ENCODE measurements at regions not wholly inside any gene's neighbourhood (a gene's known extent, or its start where the extent isn't known, plus 50 kb on each side); places are given as distances from the start of the nearest gene placed in this dataset.

DNA sequence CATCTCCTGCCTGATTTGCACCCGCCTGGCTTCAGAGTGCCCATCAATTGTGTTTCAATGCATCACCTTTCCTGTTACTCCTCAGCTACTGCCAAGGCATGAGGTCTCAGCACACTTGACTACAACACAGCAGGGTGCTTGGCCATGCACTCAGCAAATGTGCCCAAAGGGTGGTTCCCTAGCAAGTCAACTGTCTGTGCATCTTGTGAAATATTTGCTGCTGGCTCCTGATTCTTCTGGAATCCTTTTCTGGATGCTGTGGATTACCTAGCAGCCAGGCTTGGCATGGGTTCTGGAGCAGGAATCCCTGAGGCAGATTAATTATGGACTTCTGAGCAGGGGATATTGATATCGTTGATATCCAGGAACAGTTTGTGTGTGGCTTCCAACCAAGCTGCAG, 662.6 kb upstream of the MGMT start:
- Histone ChIP-seq H3K79me2 (ENCODE audit: control insufficient read depth, insufficient read depth, low read length) (no peaks in the 10 kb centered on the region), H3K9me3 (replicated peaks; ENCODE audit: control insufficient read depth, insufficient read depth, low read depth, low read length) (no peaks in the 10 kb centered on the region), H3K27me3 (ENCODE audit: control insufficient read depth in 2 of 2, insufficient read depth in 2 of 2, low read length in 2 of 2) (peaks cover 0 to 4% of the 10 kb centered on the region in 2 experiments; a peak in 2 of 5 replicates), H4K20me1 (replicated peaks; ENCODE audit: control insufficient read depth, insufficient read depth, low read length) (no peaks in the 10 kb centered on the region), H3K4me1 (replicated peaks in 1 of 2; ENCODE audit: control insufficient read depth in 2 of 2, insufficient read depth in 2 of 2, low read length in 2 of 2) (no peaks in the 10 kb centered on the region), H3K9ac (ENCODE audit: insufficient read depth in 1 of 2, low read depth in 2 of 2, low read length in 2 of 2) (no peak overlapping the region), H3K27ac (ENCODE audit: extremely low read depth, low read depth, low read length) (no peak overlapping the region), H2AFZ (ENCODE audit: low read depth, low read length) (no peak overlapping the region), H3K4me3 (no peak overlapping the region), H3K36me3 (ENCODE audit: control insufficient read depth, insufficient read depth, low read length) (no peaks in the 10 kb centered on the region), H3K9me1 (ENCODE audit: control insufficient read depth, insufficient read depth, low read length) (no peaks in the 10 kb centered on the region), H3K4me2 (ENCODE audit: insufficient read depth, low read length) (no peak overlapping the region)
- in situ Hi-C loops (cut with MboI): no loop called here
- intact Hi-C loops (cut with micrococcal nuclease): no loop called here
- no TSS peak for BruUV-seq (replicated peaks)
- TF ChIP-seq ZNF121 (CRISPR knock-in tag; conservative IDR thresholded peaks at IDR 0.05) (no peak), NFIC (IDR thresholded peaks at IDR 0.05) (no peak), ZNF347 (CRISPR knock-in tag; IDR thresholded peaks at IDR 0.05; ENCODE audit: low read depth) (no peak), YBX1 (IDR thresholded peaks at IDR 0.05) (no peak)
- ATAC-seq (no peak), DNase-seq (ENCODE audit: extremely low read depth in 1 of 4, low spot score in 3 of 4) (no peak), FAIRE-seq (no peak)
- 0% methylated on average over 2 of the region's 2 CpGs for WGBS (ENCODE audit: insufficient coverage, low coverage, missing lambda C conversion rate)
- ChIA-PET POLR2A (no interaction called here), CTCF (ENCODE audit: low intra/inter-chr PET ratio) (no interaction called here)

DNA sequence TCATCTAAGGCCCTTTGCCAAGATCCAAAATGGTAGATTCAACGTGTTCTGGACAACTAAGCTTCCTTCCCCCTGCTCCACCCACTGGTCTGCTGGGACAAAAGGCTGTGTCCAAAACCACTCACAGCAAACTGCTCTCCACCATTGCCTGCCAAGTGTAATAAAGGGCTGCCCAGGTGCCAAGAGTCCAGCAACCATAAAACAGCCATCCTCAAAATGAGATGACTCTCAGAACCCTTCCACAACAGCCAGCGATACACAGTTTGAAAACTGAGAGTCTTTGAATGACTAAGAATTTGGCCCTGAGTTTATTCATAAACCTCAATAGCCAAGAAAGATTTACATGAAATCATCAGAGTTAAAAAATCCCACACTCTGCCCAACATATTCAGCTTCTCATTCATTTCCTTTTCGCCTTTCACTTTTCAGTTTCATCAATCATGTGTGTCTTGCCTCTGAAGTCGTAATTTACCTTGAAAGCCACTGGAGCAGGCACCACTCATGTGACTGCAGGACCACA, 658.1 kb upstream of the MGMT start:
- Histone ChIP-seq H3K4me3 (no peak overlapping the region), H4K20me1 (replicated peaks; ENCODE audit: control insufficient read depth, insufficient read depth, low read length) (no peaks in the 10 kb centered on the region), H3K27me3 (ENCODE audit: control insufficient read depth in 2 of 2, insufficient read depth in 2 of 2, low read length in 2 of 2) (peaks cover 2 to 12% of the 10 kb centered on the region in 2 experiments; a peak in 3 of 5 replicates), H3K9me3 (replicated peaks; ENCODE audit: control insufficient read depth, insufficient read depth, low read depth, low read length) (no peaks in the 10 kb centered on the region), H3K4me2 (ENCODE audit: insufficient read depth, low read length) (no peak overlapping the region), H3K79me2 (ENCODE audit: control insufficient read depth, insufficient read depth, low read length) (no peaks in the 10 kb centered on the region), H3K9ac (ENCODE audit: insufficient read depth in 1 of 2, low read depth in 2 of 2, low read length in 2 of 2) (no peak overlapping the region), H3K27ac (ENCODE audit: extremely low read depth, low read depth, low read length) (no peak overlapping the region), H2AFZ (ENCODE audit: low read depth, low read length) (no peak overlapping the region), H3K9me1 (ENCODE audit: control insufficient read depth, insufficient read depth, low read length) (no peaks in the 10 kb centered on the region), H3K36me3 (ENCODE audit: control insufficient read depth, insufficient read depth, low read length) (no peaks in the 10 kb centered on the region), H3K4me1 (replicated peaks in 1 of 2; ENCODE audit: control insufficient read depth in 2 of 2, insufficient read depth in 2 of 2, low read length in 2 of 2) (no peaks in the 10 kb centered on the region)
- ATAC-seq (no peak), FAIRE-seq (no peak), DNase-seq (ENCODE audit: extremely low read depth in 1 of 4, low spot score in 3 of 4) (no peak)
- ChIA-PET POLR2A (no interaction called here), CTCF (ENCODE audit: low intra/inter-chr PET ratio) (no interaction called here)
- intact Hi-C loops (cut with micrococcal nuclease): no loop called here
- in situ Hi-C loops (cut with MboI): no loop called here
- WGBS (ENCODE audit: insufficient coverage, low coverage, missing lambda C conversion rate): 0% methylated on average over 4 of the region's 4 CpGs
- BruUV-seq (replicated peaks): no TSS peak
- no peak for TF ChIP-seq ZNF143 (CRISPR knock-in tag; IDR thresholded peaks at IDR 0.05)
- TF ChIP-seq, protein P1, sequence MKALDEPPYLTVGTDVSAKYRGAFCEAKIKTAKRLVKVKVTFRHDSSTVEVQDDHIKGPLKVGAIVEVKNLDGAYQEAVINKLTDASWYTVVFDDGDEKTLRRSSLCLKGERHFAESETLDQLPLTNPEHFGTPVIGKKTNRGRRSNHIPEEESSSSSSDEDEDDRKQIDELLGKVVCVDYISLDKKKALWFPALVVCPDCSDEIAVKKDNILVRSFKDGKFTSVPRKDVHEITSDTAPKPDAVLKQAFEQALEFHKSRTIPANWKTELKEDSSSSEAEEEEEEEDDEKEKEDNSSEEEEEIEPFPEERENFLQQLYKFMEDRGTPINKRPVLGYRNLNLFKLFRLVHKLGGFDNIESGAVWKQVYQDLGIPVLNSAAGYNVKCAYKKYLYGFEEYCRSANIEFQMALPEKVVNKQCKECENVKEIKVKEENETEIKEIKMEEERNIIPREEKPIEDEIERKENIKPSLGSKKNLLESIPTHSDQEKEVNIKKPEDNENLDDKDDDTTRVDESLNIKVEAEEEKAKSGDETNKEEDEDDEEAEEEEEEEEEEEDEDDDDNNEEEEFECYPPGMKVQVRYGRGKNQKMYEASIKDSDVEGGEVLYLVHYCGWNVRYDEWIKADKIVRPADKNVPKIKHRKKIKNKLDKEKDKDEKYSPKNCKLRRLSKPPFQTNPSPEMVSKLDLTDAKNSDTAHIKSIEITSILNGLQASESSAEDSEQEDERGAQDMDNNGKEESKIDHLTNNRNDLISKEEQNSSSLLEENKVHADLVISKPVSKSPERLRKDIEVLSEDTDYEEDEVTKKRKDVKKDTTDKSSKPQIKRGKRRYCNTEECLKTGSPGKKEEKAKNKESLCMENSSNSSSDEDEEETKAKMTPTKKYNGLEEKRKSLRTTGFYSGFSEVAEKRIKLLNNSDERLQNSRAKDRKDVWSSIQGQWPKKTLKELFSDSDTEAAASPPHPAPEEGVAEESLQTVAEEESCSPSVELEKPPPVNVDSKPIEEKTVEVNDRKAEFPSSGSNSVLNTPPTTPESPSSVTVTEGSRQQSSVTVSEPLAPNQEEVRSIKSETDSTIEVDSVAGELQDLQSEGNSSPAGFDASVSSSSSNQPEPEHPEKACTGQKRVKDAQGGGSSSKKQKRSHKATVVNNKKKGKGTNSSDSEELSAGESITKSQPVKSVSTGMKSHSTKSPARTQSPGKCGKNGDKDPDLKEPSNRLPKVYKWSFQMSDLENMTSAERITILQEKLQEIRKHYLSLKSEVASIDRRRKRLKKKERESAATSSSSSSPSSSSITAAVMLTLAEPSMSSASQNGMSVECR (CRISPR knock-in tag; IDR thresholded peaks at IDR 0.05): no peak
- no peak for TF ChIP-seq ZNF134 (CRISPR knock-in tag; conservative IDR thresholded peaks at IDR 0.05)
- TF ChIP-seq CAMTA2 (CRISPR knock-in tag; conservative IDR thresholded peaks at IDR 0.05): no peak
- no peak for TF ChIP-seq NR3C1 (CRISPR knock-in tag; IDR thresholded peaks at IDR 0.05)
- TF ChIP-seq SAP30 (IDR thresholded peaks at IDR 0.05; ENCODE audit: borderline replicate concordance, insufficient read depth, low read depth, low read length, poor library complexity, severe bottlenecking): no peak
- TF ChIP-seq ZNF253 (CRISPR knock-in tag; conservative IDR thresholded peaks at IDR 0.05): no peak
- TF ChIP-seq, protein P2, sequence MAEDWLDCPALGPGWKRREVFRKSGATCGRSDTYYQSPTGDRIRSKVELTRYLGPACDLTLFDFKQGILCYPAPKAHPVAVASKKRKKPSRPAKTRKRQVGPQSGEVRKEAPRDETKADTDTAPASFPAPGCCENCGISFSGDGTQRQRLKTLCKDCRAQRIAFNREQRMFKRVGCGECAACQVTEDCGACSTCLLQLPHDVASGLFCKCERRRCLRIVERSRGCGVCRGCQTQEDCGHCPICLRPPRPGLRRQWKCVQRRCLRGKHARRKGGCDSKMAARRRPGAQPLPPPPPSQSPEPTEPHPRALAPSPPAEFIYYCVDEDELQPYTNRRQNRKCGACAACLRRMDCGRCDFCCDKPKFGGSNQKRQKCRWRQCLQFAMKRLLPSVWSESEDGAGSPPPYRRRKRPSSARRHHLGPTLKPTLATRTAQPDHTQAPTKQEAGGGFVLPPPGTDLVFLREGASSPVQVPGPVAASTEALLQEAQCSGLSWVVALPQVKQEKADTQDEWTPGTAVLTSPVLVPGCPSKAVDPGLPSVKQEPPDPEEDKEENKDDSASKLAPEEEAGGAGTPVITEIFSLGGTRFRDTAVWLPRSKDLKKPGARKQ (CRISPR knock-in tag; IDR thresholded peaks at IDR 0.05): no peak

Measured in K562 (cell line).